SU-DHL-6 (cell line): ENCODE measurements at regions not wholly inside any gene's neighbourhood (a gene's known extent, or its start where the extent isn't known, plus 50 kb on each side); places are given as distances from the start of the nearest gene placed in this dataset.

ENCODE experiments used
- H2AFZ ChIP-seq: fragments of 200-600 bp; sonication (generic); 2 replicates; pipeline ENCODE4 v1.6.1; 2014; ENCODE audit warnings: low read depth, mild to moderate bottlenecking, moderate library complexity, mixed read lengths, antibody characterized with exemption, low read length; ENCODE audit not compliant: severe bottlenecking
- H3F3A ChIP-seq: fragments of 200-600 bp; shearing (Covaris generic); 2 replicates; pipeline ENCODE4 v1.6.0; 2016; ENCODE audit warnings: antibody characterized with exemption, mild to moderate bottlenecking; ENCODE audit not compliant: insufficient read depth
- H3K27ac ChIP-seq: fragments of 200-600 bp; sonication (generic); 2 replicates; pipeline ENCODE4 v1.5.1; 2016; ENCODE audit warnings: low read depth, mild to moderate bottlenecking, low read length, moderate library complexity, mixed read lengths
- H3K27me3 ChIP-seq: fragments of 200-600 bp; sonication (generic), shearing (Covaris generic); 2 replicates; pipeline ENCODE4 v1.6.0; 2014; ENCODE audit warnings: mild to moderate bottlenecking, low read length
- H3K36me3 ChIP-seq: fragments of 200-600 bp; sonication (generic); 2 replicates; pipeline ENCODE4 v1.6.1; 2014; ENCODE audit warnings: mild to moderate bottlenecking, low read length, mixed read lengths
- H3K4me2 ChIP-seq: fragments of 300-600, 200-600 bp; shearing (Covaris generic), sonication (generic); 2 replicates; pipeline ENCODE4 v1.6.0; 2014; ENCODE audit warnings: low read length, low read depth, mild to moderate bottlenecking; ENCODE audit not compliant: poor library complexity, severe bottlenecking
- H3K4me3 ChIP-seq: fragments of 200-600 bp; sonication (generic); 2 replicates; pipeline ENCODE4 v1.5.1; 2014; ENCODE audit warnings: antibody characterized with exemption, low read length, mild to moderate bottlenecking, mixed read lengths; ENCODE audit not compliant: insufficient read depth, poor library complexity, severe bottlenecking
- H3K79me2 ChIP-seq: fragments of 200-600 bp; sonication (generic); 2 replicates; pipeline ENCODE4 v1.6.1; 2014; ENCODE audit warnings: mild to moderate bottlenecking, low read length, moderate library complexity; ENCODE audit not compliant: insufficient read depth
- H3K9ac ChIP-seq: fragments of 200-600 bp; sonication (generic); 2 replicates; pipeline ENCODE4 v1.7.0; 2014; ENCODE audit warnings: mild to moderate bottlenecking, low read length
- H3K9me2 ChIP-seq: fragments of 200-600 bp; sonication (generic); replicated peaks from 2 replicates; pipeline ENCODE4 v1.6.1; 2014; ENCODE audit warnings: low read length; ENCODE audit not compliant: insufficient read depth
- H3K9me3 ChIP-seq: fragments of 200-600 bp; sonication (generic); 2 replicates; pipeline ENCODE4 v1.6.1; 2014; ENCODE audit warnings: low read length, mixed read lengths; ENCODE audit not compliant: insufficient read depth
- H4K20me1 ChIP-seq: fragments of 200-600 bp; sonication (generic); 2 replicates; pipeline ENCODE4 v1.6.1; 2014; ENCODE audit warnings: low read depth, mild to moderate bottlenecking, antibody characterized with exemption, low read length, moderate library complexity, mixed read lengths
- CTCF ChIP-seq: fragments of 200-600 bp; sonication (generic); IDR thresholded peaks from one replicate; pipeline ENCODE4 v1.5.1; 2017; ENCODE audit warnings: antibody characterized with exemption, mild to moderate bottlenecking, low read length, moderate library complexity; ENCODE audit not compliant: insufficient read depth, poor library complexity, severe bottlenecking
- EZH2phosphoT487 ChIP-seq: fragments of 200-600 bp; sonication (generic), shearing (Covaris generic); conservative IDR thresholded peaks from 2 replicates; pipeline ENCODE4 v1.6.1; 2018; ENCODE audit warnings: mild to moderate bottlenecking, antibody characterized with exemption, low read length, moderate library complexity, mixed read lengths

- Histone ChIP-seq H3K9ac (no peak overlapping the region), H4K20me1 (no peaks in the 10 kb centered on the region), H2AFZ (no peak overlapping the region), H3K4me2 (peak overlapping the region; percentile 72), H3F3A (peaks cover 13% of the 10 kb centered on the region), H3K9me3 (no peaks in the 10 kb centered on the region), H3K79me2 (no peaks in the 10 kb centered on the region), H3K36me3 (no peaks in the 10 kb centered on the region), H3K27ac (no peak overlapping the region), H3K4me3 (no peak overlapping the region), H3K27me3 (no peaks in the 10 kb centered on the region), H3K9me2 (no peaks in the 10 kb centered on the region)
- no peak for TF ChIP-seq EZH2phosphoT487
- TF ChIP-seq CTCF, result no peak
Observed at GRCh38 chr21:24045373-24045772, 1561.9 kb downstream of the MRPL39 start.

- no peak for TF ChIP-seq CTCF
- TF ChIP-seq EZH2phosphoT487, result no peak
- no peak overlapping the region for H3K4me2 ChIP-seq
Observed at GRCh38 chr21:24042687-24043086, 1564.6 kb downstream of the MRPL39 start.

GRCh38 chr21:24032709-24033232 lies 1574.5 kb downstream of the MRPL39 start:
- no peaks in the 10 kb centered on the region for H3K27me3 ChIP-seq
- H3K79me2 ChIP-seq, result no peaks in the 10 kb centered on the region
- H3K9me2 ChIP-seq, result no peaks in the 10 kb centered on the region
- H3K36me3 ChIP-seq, result no peaks in the 10 kb centered on the region
- no peaks in the 10 kb centered on the region for H3F3A ChIP-seq
- H3K4me3 ChIP-seq, result no peak overlapping the region
- H3K4me2 ChIP-seq, result no peak overlapping the region
- no peaks in the 10 kb centered on the region; the same call in 1 of the 2 replicates for H3K9me3 ChIP-seq
- H3K9ac ChIP-seq, result no peak overlapping the region
- TF ChIP-seq EZH2phosphoT487 (no peak), CTCF (no peak)
- H4K20me1 ChIP-seq, result no peaks in the 10 kb centered on the region
- no peak overlapping the region for H2AFZ ChIP-seq
- H3K27ac ChIP-seq, result no peak overlapping the region

More at GRCh38 chr21:24042687-24043086, 1564.6 kb downstream of the MRPL39 start:
- Histone ChIP-seq H3F3A (no peaks in the 10 kb centered on the region), H3K9me3 (no peaks in the 10 kb centered on the region), H4K20me1 (no peaks in the 10 kb centered on the region), H3K27me3 (no peaks in the 10 kb centered on the region), H3K79me2 (no peaks in the 10 kb centered on the region), H3K9me2 (no peaks in the 10 kb centered on the region), H3K27ac (no peak overlapping the region), H3K4me3 (no peak overlapping the region), H2AFZ (peak overlapping the region; percentile 79), H3K9ac (no peak overlapping the region), H3K36me3 (no peaks in the 10 kb centered on the region)
